ENCODE measurements at regions not wholly inside any gene's neighbourhood (a gene's known extent, or its start where the extent isn't known, plus 50 kb on each side); places are given as distances from the start of the nearest gene placed in this dataset.

DNA sequence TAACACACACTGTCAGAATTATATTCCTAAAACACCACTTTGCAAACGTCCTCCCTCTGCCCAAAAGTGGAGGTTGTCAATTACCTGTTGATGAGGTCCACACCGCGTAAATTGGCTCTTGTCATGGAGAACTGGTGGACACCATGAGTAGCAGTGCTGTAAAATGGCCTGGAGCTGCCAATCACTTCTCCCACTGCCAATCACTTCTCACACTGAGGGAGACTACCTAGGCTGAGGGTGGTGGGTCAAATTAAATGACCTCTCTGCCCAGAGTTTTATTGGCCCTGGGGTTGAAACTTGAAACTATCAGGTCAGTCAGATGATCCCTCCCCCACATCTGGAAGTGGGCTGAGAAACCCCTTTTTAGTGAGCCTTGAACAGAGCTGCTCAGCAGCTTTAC lies 89.6 kb downstream of the SOWAHC start:
- no peaks in the 10 kb centered on the region for H3K36me3 ChIP-seq (ENCODE audit: insufficient read depth, low read length)
- H3K27me3 ChIP-seq (ENCODE audit: insufficient read depth, low read length, poor library complexity, severe bottlenecking): no peaks in the 10 kb centered on the region
- H3K4me2 ChIP-seq (ENCODE audit: low read depth, low read length, poor library complexity, severe bottlenecking): no peak overlapping the region
- H2AFZ ChIP-seq (ENCODE audit: low read length): no peak overlapping the region
- TF ChIP-seq, protein P1, sequence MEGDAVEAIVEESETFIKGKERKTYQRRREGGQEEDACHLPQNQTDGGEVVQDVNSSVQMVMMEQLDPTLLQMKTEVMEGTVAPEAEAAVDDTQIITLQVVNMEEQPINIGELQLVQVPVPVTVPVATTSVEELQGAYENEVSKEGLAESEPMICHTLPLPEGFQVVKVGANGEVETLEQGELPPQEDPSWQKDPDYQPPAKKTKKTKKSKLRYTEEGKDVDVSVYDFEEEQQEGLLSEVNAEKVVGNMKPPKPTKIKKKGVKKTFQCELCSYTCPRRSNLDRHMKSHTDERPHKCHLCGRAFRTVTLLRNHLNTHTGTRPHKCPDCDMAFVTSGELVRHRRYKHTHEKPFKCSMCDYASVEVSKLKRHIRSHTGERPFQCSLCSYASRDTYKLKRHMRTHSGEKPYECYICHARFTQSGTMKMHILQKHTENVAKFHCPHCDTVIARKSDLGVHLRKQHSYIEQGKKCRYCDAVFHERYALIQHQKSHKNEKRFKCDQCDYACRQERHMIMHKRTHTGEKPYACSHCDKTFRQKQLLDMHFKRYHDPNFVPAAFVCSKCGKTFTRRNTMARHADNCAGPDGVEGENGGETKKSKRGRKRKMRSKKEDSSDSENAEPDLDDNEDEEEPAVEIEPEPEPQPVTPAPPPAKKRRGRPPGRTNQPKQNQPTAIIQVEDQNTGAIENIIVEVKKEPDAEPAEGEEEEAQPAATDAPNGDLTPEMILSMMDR (conservative IDR thresholded peaks at IDR 0.05; ENCODE audit: low read length): no peak
- TF ChIP-seq EZH2phosphoT487 (IDR thresholded peaks at IDR 0.05; ENCODE audit: borderline replicate concordance): no peak
- H3K79me2 ChIP-seq (ENCODE audit: insufficient read depth, low read length): no peaks in the 10 kb centered on the region
- H3K4me1 ChIP-seq (ENCODE audit: insufficient read depth, low read length, poor library complexity, severe bottlenecking): peaks cover 6% of the 10 kb centered on the region
- H3K9me3 ChIP-seq (ENCODE audit: insufficient read depth, low read depth, low read length): no peaks in the 10 kb centered on the region
- H3K4me3 ChIP-seq (ENCODE audit: low read length, poor library complexity, severe bottlenecking): no peak overlapping the region
- H3K9ac ChIP-seq (ENCODE audit: low read depth, low read length, poor library complexity, severe bottlenecking): no peak overlapping the region
- H3F3A ChIP-seq (ENCODE audit: low read depth): no peaks in the 10 kb centered on the region
- no peaks in the 10 kb centered on the region for H3K9me2 ChIP-seq (replicated peaks; ENCODE audit: low read depth, low read length)
- H4K20me1 ChIP-seq (ENCODE audit: insufficient read depth, low read length, poor library complexity, severe bottlenecking): no peaks in the 10 kb centered on the region

DNA sequence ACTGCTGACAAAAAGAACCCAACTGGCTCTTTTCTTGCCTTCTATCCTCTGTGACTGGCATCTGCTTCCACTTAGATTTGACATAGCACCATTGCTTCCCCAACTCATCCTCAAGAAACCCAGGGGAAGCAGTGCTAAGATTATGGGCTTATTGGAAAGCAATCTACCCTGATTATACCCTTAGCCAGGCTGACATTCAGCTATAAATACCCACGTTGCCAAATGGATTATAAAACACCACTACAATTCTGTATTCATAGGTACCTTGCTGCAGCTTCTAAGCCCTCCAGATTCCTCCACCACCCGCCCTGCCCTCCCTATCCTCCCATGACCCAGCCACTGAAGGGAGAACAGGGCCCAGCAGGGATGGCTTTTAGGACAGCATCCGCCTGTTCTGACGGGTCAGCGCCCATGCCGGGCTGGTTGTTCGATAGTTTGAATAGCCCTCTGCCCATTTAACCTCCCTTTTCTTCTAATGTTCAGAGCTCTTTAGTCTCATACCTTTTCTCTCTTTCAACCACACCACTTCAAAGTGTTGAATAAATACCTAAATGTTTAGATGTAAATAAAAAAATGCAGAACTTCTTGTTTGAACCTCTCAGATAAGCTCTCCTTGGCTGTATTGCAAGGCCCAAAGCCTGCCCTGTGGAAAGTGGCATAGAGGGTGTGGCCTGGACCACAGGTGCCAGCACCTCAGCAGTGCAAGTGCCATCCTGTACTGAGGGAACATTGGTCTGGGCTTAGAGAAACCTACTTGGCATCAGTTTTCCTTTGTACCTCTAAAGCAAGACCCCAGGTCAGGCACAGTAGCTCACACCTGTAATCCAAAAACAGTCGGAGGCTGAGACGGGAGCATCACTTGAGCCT lies 86.6 kb upstream of the RGPD5 start:
- H3K27me3 ChIP-seq (ENCODE audit: insufficient read depth, low read length, poor library complexity, severe bottlenecking): no peaks in the 10 kb centered on the region
- no peak for TF ChIP-seq EZH2phosphoT487 (IDR thresholded peaks at IDR 0.05; ENCODE audit: borderline replicate concordance)
- TF ChIP-seq, protein P1 (conservative IDR thresholded peaks at IDR 0.05; ENCODE audit: low read length): no peak
- H3K79me2 ChIP-seq (ENCODE audit: insufficient read depth, low read length): no peaks in the 10 kb centered on the region
- no peaks in the 10 kb centered on the region for H3K4me1 ChIP-seq (ENCODE audit: insufficient read depth, low read length, poor library complexity, severe bottlenecking)
- H3K9me2 ChIP-seq (replicated peaks; ENCODE audit: low read depth, low read length): no peaks in the 10 kb centered on the region
- H3K36me3 ChIP-seq (ENCODE audit: insufficient read depth, low read length): no peaks in the 10 kb centered on the region
- no peak overlapping the region for H3K4me3 ChIP-seq (ENCODE audit: low read length, poor library complexity, severe bottlenecking)
- H4K20me1 ChIP-seq (ENCODE audit: insufficient read depth, low read length, poor library complexity, severe bottlenecking): no peaks in the 10 kb centered on the region
- no peaks in the 10 kb centered on the region for H3K9me3 ChIP-seq (ENCODE audit: insufficient read depth, low read depth, low read length)
- no peak overlapping the region for H2AFZ ChIP-seq (ENCODE audit: low read length)
- H3F3A ChIP-seq (ENCODE audit: low read depth): no peaks in the 10 kb centered on the region
- H3K4me2 ChIP-seq (ENCODE audit: low read depth, low read length, poor library complexity, severe bottlenecking): no peak overlapping the region
- no peak overlapping the region for H3K9ac ChIP-seq (ENCODE audit: low read depth, low read length, poor library complexity, severe bottlenecking)

DNA sequence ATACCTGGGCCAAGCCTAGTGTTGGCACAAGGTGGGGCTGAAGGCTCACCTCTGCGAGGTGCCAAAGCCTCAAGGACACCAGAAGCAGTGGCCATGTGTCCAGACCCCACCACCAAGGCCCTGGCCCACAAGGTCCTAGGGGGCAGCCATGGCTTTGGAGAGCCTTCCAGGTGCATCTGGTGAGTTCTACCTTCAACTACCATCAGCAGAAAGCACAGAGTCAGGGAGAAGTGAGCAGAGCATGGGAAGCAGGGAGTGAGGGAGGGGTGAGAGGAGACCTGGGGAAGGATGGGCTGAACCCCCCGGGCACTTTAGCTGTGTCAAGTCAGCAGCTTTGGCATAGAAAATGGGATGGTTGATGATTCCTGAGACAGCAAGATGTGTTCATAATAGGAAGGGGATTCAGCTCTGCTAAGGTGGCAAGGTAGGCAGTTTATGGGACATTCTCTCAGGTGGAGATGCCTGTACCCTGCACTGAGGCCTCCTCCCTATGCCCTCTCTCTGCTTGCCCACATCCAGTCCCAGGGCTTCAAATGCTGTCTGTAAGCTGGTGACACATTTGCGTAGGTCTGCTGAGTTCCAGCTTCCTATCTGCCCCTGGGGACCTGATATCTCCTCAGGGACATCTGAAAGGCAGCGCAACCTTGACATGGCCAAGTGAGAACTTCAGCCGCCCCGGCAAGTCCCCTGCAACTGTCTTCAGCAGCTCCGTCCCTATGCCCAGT lies 83.4 kb upstream of the RGPD5 start:
- no peak overlapping the region for H3K4me2 ChIP-seq (ENCODE audit: low read depth, low read length, poor library complexity, severe bottlenecking)
- no peaks in the 10 kb centered on the region for H4K20me1 ChIP-seq (ENCODE audit: insufficient read depth, low read length, poor library complexity, severe bottlenecking)
- no peaks in the 10 kb centered on the region for H3K27me3 ChIP-seq (ENCODE audit: insufficient read depth, low read length, poor library complexity, severe bottlenecking)
- H3K79me2 ChIP-seq (ENCODE audit: insufficient read depth, low read length): no peaks in the 10 kb centered on the region
- H3F3A ChIP-seq (ENCODE audit: low read depth): no peaks in the 10 kb centered on the region
- no peak overlapping the region for H3K4me3 ChIP-seq (ENCODE audit: low read length, poor library complexity, severe bottlenecking)
- no peaks in the 10 kb centered on the region for H3K4me1 ChIP-seq (ENCODE audit: insufficient read depth, low read length, poor library complexity, severe bottlenecking)
- TF ChIP-seq EZH2phosphoT487 (IDR thresholded peaks at IDR 0.05; ENCODE audit: borderline replicate concordance): no peak
- TF ChIP-seq, protein P1 (conservative IDR thresholded peaks at IDR 0.05; ENCODE audit: low read length): no peak
- no peak overlapping the region for H2AFZ ChIP-seq (ENCODE audit: low read length)
- no peaks in the 10 kb centered on the region for H3K9me3 ChIP-seq (ENCODE audit: insufficient read depth, low read depth, low read length)
- H3K9ac ChIP-seq (ENCODE audit: low read depth, low read length, poor library complexity, severe bottlenecking): no peak overlapping the region
- H3K9me2 ChIP-seq (replicated peaks; ENCODE audit: low read depth, low read length): no peaks in the 10 kb centered on the region
- H3K36me3 ChIP-seq (ENCODE audit: insufficient read depth, low read length): no peaks in the 10 kb centered on the region

All from Loucy (cell line).